NCI-H748 (cell line): ENCODE measurements at regions not wholly inside any gene's neighbourhood (a gene's known extent, or its start where the extent isn't known, plus 50 kb on each side); places are given as distances from the start of the nearest gene placed in this dataset.
A peak's percentile ranks its signal among the peaks of the same experiment; 100 is the strongest.

Experiments
- DNase-seq: peaks from one replicate; lab custom pipeline; 2025; ENCODE audit not compliant: unreplicated experiment; lab: John Stamatoyannopoulos, UW

DNA sequence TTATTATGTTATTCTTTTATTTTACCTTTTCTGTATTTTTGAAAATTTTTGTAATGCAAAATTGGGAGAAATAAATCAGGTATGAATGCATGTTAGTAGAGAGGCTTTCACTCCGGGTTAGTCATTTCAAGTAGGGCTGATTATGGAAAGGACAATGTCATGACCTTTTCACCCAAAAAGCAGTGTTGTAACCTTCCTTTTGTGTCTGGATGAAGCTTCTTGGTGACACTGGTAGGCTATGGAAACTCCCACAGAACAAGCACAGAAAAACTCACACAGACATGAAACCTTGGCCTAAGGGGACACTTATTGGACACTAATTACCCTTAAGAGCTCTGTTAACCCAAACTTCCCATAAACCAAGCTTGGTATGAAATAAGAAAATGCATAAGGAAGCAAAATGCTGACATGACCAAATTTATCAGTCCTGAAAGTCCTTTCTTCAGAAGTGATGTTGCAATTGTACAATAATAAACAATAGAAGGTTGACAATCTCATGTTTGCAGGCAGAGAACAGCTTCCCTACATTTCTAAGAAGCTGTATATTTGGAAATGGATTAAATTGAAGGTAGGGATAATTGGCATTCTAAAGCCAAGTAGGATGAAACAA is 70.0 kb upstream of the KCNJ15 start:
- DNase-seq, result no peak

DNA sequence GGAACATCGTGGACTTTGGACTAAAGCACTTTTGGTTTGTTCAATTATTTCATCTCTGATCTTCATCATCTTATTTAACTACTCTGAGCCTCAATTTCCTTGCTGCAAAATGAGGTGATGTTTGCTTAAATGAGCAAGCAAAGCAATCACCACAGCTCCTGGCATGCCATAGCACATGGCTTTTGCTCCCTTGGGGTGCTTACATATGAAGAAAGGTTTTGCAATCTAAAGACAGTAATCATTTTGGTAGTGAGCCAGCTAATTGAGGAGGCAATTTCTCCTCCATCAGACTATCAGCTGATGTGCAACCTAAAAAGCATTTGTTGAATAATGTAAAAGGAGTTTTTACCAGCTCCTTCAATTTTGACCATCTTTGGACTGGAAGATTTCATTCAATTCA is 68.8 kb upstream of the KCNJ15 start:
- DNase-seq, result no peak

- DNase-seq, result no peak
Observed at GRCh38 chr21:38196036-38196435, 60.8 kb upstream of the KCNJ15 start.

GRCh38 chr21:38202811-38203210 is 54.0 kb upstream of the KCNJ15 start:
- DNase-seq, result no peak

GRCh38 chr21:38203229-38203628 is 53.6 kb upstream of the KCNJ15 start:
- no peak for DNase-seq

GRCh38 chr21:38205940-38206339 is 50.9 kb upstream of the KCNJ15 start:
- DNase-seq, result peak; percentile 22

GRCh38 chr21:38206646-38207045 is 50.1 kb upstream of the KCNJ15 start:
- DNase-seq, result no peak
